COLO829 (cell line): ENCODE measurements at regions not wholly inside any gene's neighbourhood (a gene's known extent, or its start where the extent isn't known, plus 50 kb on each side); places are given as distances from the start of the nearest gene placed in this dataset.

Experiments
- DNase-seq: peaks from one replicate; pipeline ENCODE4 v3.0.0; 2012; ENCODE audit warnings: low spot score

DNA sequence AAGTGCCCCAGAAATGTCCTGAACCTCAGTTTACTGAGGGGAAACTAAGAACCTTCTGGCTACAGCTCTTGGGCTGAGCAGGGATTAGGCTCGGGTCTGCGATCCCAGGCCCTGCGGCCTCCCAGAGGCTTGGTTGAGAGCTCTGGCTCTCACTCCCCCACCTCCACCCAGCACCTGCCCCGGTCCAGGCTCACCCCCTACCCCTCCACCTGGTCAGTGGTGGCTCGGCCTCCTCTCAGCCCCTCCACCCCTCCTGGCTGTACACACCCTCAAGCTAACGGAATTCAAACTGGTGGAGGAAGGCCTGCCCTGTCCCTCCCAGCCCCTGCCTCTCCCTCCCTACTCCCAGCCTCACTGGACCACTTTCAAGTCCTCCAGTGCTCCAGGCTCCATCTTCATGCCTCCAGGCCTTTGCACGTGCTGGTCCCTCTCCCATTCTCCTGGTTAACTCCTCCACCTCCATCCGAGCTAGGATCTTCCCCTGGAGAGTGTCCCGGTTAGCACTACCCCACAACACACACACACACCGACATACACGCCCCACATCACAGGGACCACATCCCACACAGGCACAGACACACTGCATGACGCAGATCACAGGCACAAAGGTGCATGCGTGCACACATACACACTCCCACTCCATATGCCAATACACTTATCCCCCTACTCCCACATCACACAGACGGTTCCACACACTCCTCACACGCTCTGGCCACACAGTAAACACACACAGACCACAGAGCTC, 130.9 kb downstream of the C9orf50 start:
- DNase-seq: no peak

DNA sequence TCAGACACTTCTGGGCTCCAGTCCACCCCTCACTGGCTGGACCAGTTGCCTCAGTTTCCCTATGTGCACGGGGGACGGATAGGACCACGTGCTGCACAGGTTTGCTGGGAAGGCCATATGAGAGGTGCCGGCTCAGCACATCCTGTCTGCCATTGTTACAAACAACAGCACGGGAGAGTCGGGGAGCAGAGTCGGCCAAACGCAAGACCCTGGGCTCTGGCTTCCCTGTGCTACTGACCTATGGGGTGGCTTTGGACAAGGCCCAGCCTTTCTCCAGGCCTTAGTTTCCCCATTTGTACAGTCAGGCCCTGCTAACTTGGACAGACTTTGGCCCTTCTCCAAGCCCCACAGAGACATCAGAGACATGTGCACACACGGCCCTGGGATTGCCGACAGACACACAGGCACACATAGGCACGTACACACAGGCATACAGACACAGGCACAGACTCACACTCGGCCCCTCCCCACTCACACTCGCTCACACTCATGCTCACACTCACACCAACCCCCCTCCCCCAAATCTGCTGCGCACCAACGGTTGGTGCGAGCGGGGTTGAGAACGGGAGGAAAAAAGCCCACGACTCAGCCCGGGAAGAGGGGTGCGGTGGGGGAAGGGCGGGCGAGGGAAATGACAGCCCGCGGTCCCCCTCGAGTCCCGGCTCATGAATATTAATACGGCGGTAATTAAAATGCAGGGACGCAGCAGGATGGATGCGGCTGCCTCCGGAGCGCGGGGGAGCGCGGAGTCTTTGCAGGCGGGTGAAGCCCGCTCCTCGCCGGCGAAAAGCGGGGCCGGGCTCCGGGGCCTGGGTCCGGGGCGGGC, 133.0 kb downstream of the C9orf50 start:
- no peak for DNase-seq

DNA sequence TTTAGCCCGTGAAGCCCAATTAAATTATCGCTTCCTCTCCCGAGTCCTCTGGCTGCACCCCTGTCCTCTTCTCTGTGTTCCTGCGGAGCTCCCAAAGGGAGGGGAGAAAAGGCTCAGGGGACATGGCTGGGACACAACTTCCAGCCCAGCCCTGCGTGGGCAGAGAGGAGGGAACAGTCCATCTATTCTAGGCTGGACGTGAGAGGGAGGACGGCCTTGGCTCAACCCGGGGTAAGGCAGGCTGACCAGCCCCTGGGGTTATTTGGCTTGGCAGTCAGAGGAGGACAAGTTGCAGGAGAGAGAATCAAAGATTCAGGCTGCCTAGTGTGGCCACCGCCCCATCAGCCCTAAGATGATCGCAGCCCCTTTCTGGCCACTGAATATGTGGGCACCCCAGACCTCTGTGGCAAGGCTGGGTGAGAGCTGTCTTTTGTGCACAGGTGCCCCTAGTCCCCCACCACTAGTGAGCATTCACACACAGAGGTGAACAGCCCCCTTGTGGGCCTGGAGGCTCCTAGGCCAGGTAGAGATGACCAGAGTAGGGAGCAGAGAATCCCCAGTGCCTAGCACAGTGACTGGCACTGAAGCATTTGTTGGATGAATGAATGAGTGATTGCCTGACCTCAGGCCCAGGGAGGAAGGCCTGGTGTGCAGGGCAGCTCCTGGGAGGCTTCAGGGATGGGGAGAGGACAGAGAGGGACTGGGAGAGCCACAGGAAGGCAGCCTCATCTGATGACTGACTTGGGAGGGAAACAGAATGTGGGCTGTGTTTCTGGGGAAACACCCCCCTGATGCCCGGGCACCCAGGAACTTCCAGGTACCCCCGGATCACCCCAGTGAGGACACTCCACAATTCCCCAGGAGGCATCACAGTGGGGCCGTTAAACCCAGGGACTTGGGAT, 133.9 kb downstream of the C9orf50 start:
- DNase-seq: peak; percentile 91

GRCh38 chr9:129485145-129485774, 135.6 kb downstream of the C9orf50 start:
- no peak for DNase-seq

GRCh38 chr9:129484352-129485000, 136.4 kb downstream of the C9orf50 start:
- no peak for DNase-seq

- DNase-seq: peak; percentile 69
Measured at GRCh38 chr9:129483415-129484351, 137.2 kb downstream of the C9orf50 start.

GRCh38 chr9:129482521-129483414, 138.1 kb downstream of the C9orf50 start:
- DNase-seq: peak; percentile 73

GRCh38 chr9:129481810-129482511, 138.9 kb downstream of the C9orf50 start:
- DNase-seq: no peak

DNA sequence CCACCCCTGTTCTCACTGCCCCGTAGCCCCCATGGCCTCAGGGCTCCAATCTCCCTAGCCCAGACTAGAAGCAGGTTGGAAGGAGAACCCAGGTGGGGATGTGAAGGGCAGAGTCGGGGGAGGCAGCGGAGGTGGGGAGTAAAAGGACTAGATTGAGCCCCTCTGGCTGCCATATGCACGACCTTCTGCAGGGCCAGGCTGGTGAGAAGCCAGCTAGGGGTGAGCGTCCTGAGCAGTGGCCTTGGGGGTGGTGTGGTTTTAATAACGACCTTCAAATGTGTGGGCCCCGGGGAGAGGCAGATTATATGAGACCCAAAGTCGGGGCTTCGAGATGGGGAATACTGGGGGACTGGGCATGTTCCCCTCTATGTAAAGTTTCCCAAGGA, 139.5 kb downstream of the C9orf50 start:
- DNase-seq: no peak

DNA sequence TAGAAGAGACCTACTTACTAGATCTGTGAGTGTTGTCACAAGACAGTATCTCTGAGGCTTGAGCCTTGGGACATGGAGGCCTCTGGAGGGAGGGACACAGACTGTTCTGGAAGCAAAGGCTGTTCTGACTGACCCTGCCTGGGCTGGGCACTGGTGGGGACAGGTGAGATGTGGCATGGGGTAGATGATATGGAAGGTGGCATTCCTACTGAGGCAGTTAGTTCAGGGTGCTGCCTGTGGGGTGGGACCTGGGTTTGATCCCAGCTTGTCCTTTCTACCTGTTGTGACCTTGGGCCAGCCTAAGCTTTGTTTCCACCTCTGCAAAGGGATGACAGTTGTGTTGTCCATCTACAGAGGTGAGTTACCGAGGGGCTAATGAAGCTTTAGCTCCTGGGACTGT, 140.2 kb downstream of the C9orf50 start:
- DNase-seq: no peak

- DNase-seq: no peak
Measured at GRCh38 chr9:129480227-129480626, 140.7 kb downstream of the C9orf50 start.

- DNase-seq: no peak
Measured at GRCh38 chr9:129479631-129480011, 141.3 kb downstream of the C9orf50 start.

DNA sequence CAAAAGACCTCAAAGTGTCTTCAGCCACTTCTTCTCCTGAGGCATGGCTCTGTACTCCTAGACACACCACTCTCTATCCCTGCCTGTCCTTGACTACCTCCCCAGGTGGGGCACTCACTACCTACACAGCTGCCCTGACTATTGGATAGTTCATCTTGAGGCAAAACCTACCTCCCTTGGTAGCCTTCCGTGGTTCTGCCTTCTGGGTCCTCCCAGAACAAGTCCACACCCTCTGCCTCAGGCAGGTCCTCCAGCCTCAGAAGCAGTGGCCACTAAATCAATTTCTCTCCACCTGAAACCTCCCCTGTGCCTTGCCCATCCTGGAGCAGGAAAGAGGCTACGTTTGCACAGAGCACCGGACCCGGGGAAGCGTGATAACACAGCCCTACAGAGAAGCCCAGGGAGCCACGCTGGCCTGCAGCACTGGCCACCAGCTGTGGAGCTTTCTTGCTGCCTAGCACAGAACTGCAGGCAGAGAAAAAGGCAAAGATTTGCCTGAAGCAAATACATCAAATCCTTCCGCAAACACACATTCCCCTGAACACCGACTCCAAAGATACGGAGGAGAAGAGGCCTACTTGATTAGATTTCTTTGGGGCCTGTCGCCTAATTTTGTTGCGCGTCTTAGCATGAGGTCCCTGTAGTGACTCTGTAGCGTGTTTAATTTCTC, 141.8 kb downstream of the C9orf50 start:
- no peak for DNase-seq

- DNase-seq: no peak
Measured at GRCh38 chr9:129478461-129478860, 142.4 kb downstream of the C9orf50 start.

DNA sequence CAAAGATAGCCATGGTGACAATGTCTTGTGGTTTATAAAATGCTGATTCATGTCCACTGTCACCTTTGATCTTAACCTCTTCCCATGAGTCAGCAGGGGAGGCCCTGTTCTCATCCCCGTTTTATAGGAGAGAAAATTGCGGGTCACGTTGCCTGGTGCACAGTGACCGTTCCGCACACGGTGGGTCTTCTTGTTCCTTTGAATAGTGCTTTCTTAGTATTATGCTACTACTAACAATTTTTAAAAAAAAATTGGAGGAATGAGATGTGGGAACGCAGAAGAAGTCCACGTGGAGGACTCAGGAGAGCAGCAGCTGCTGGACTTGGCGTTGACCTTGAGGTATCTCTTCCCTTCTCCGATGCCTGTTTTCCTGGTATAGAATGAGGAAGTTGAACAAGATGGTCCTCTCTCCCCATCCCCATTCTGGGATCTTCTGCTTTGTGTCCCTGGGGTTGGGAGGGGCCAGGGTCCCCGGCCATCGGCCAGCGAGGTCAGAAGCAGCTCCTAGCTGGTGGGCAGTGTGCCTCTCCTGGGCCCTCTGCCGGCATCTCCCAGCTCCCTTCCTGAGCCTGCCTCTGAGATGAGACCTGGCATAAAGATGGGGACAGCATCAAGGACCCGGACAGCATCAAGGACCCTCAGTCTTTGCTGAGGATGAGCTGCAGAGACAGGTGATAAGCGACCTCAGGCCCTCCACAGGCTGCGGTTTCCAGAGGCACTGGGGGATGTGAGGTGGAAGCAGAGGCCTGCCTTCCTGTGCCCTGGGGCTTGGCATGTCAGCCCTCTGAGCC, 143.9 kb downstream of the C9orf50 start:
- DNase-seq: no peak

DNA sequence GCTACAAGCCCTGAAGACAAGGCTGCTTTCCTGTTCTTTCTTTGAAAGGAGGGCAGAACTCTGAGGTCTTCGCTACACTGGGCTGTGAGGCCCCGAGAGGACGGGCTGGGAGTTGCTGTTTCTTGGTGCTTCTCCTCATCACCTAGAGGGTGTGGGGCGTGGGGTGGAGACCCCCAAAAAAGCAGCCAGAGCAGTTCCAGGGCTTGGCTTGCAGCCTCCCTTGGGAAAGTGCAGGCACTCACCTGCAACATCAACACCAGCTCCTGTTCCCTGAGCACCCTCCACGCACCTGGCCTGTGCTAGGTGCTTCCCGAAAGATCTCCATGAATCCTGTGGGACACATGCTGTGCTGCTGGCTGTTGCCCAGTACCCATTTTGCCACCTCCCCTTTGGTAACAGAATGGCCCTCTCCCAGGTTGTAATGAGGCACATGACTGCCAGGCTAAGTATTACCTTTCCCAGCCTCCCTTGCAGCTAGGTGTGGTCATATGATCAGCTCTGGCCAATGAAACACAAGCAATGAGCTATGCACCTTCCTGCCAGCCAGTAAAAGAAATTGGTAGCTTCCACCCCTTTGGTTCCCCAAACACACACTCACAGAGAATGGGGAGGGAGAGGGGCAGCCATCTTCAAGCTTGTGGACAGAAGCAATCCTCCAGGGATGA, 146.0 kb downstream of the C9orf50 start:
- no peak for DNase-seq
